ENCODE measurements at regions not wholly inside any gene's neighbourhood (a gene's known extent, or its start where the extent isn't known, plus 50 kb on each side); places are given as distances from the start of the nearest gene placed in this dataset.
"Not testable (repeated sequence)": the region's sequence is repeated elsewhere in the genome, so short reads cannot be mapped to it uniquely, and the experiment has no call there.

GRCh38 chr2:221747289-221747972 lies 175.3 kb upstream of the EPHA4 start:
- DNase-seq (ENCODE audit: low read depth) = peak; percentile 15
- no peak overlapping the region for H3K4me3 ChIP-seq (ENCODE audit: low read depth, low read length)
- no peak for TF ChIP-seq CTCF (IDR thresholded peaks at IDR 0.05; ENCODE audit: low read depth, low read length)

- H3K4me3 ChIP-seq (ENCODE audit: low read depth, low read length) = no peak overlapping the region
- TF ChIP-seq POLR2A (IDR thresholded peaks at IDR 0.05; ENCODE audit: extremely low read depth, insufficient read length) (no peak), MYC (IDR thresholded peaks at IDR 0.05; ENCODE audit: low read depth, low read length) (no peak), MAX (IDR thresholded peaks at IDR 0.05; ENCODE audit: low read depth, low read length) (no peak), CTCF (IDR thresholded peaks at IDR 0.05; ENCODE audit: low read depth, low read length) (no peak)
- DNase-seq (ENCODE audit: low read depth) = no peak
Observed at GRCh38 chr2:221741496-221742211, 169.6 kb upstream of the EPHA4 start.

- no peak overlapping the region for H3K4me3 ChIP-seq (ENCODE audit: low read depth, low read length)
- DNase-seq (ENCODE audit: low read depth) = no peak
- no peak for TF ChIP-seq MAX (IDR thresholded peaks at IDR 0.05; ENCODE audit: low read depth, low read length)
- no peak for TF ChIP-seq POLR2A (IDR thresholded peaks at IDR 0.05; ENCODE audit: extremely low read depth, insufficient read length)
- TF ChIP-seq CTCF (IDR thresholded peaks at IDR 0.05; ENCODE audit: low read depth, low read length) = no peak
- TF ChIP-seq MYC (IDR thresholded peaks at IDR 0.05; ENCODE audit: low read depth, low read length) = no peak
Observed at GRCh38 chr2:221731432-221732145, 159.5 kb upstream of the EPHA4 start.

- no peak for DNase-seq (ENCODE audit: low read depth)
- H3K4me3 ChIP-seq (ENCODE audit: low read depth, low read length) = no peak overlapping the region
- TF ChIP-seq CTCF (IDR thresholded peaks at IDR 0.05; ENCODE audit: low read depth, low read length) (no peak), MYC (IDR thresholded peaks at IDR 0.05; ENCODE audit: low read depth, low read length) (no peak), POLR2A (IDR thresholded peaks at IDR 0.05; ENCODE audit: extremely low read depth, insufficient read length) (no peak), MAX (IDR thresholded peaks at IDR 0.05; ENCODE audit: low read depth, low read length) (no peak)
Observed at GRCh38 chr2:221726894-221727513, 154.9 kb upstream of the EPHA4 start.

GRCh38 chr2:221724631-221725203 lies 152.6 kb upstream of the EPHA4 start:
- H3K4me3 ChIP-seq (ENCODE audit: low read depth, low read length) = no peak overlapping the region
- no peak for TF ChIP-seq CTCF (IDR thresholded peaks at IDR 0.05; ENCODE audit: low read depth, low read length)
- TF ChIP-seq MYC (IDR thresholded peaks at IDR 0.05; ENCODE audit: low read depth, low read length) = no peak
- TF ChIP-seq POLR2A (IDR thresholded peaks at IDR 0.05; ENCODE audit: extremely low read depth, insufficient read length) = no peak
- TF ChIP-seq MAX (IDR thresholded peaks at IDR 0.05; ENCODE audit: low read depth, low read length) = no peak
- DNase-seq (ENCODE audit: low read depth) = no peak

- DNase-seq (ENCODE audit: low read depth); H3K4me3 ChIP-seq (ENCODE audit: low read depth, low read length): not testable (repeated sequence)
Observed at GRCh38 chr2:221724117-221724516, 152.0 kb upstream of the EPHA4 start.
